Endothelial cell of umbilical vein (primary cell): ENCODE measurements at regions not wholly inside any gene's neighbourhood (a gene's known extent, or its start where the extent isn't known, plus 50 kb on each side); places are given as distances from the start of the nearest gene placed in this dataset.

Experiments used
- BruUV-seq: library from RNA; stranded (reverse); fragments of 400-500 nt; replicated peaks from 2 replicates; lab custom pipeline; 2021; lab: Mats Ljungman, UMichigan
- CTCF ChIA-PET: fragments of 300-600, 350-600 bp; sonication (Branson Sonifier 250); formaldehyde crosslinking; loops from one replicate; lab custom pipeline; 2021; ENCODE audit warnings: antibody characterized with exemption, inconsistent platforms; lab: Charles Lee
- POLR2A ChIA-PET: fragments of 300-600, 350-600 bp; sonication (Branson Sonifier 250); formaldehyde crosslinking; loops from one replicate; lab custom pipeline; 2021; ENCODE audit warnings: antibody characterized with exemption, inconsistent platforms; lab: Charles Lee
- DNase-seq: peaks from one replicate; pipeline ENCODE4 v3.0.0-alpha.2; 2011; ENCODE audit warnings: low read depth, low spot score
- FAIRE-seq: peaks from 2 replicates; lab custom pipeline; 2011; peaks lifted over from hg19 to GRCh38; lab: Jason Lieb, UNC
- H2AFZ ChIP-seq: 2 replicates; pipeline ENCODE4 v1.6.0; 2012; ENCODE audit warnings: low read depth, low read length, control low read depth, inconsistent platforms
- H3K27ac ChIP-seq: 2 replicates; pipeline ENCODE4 v1.5.1; 2011; ENCODE audit warnings: low read depth, mild to moderate bottlenecking, control low read depth, low read length, moderate library complexity; ENCODE audit not compliant: insufficient read depth
- H3K27me3 ChIP-seq, 2 experiments: 2 replicates each; pipeline versions ENCODE4 v1.6.0 to v1.6.1; 2011; ENCODE audit warnings: low read length in 2 of 2, mixed read lengths in 1 of 2; ENCODE audit not compliant: control insufficient read depth in 2 of 2, insufficient read depth in 2 of 2
- H3K36me3 ChIP-seq, 2 experiments: 2 replicates in 1 of 2; 3 replicates in 1 of 2; pipeline ENCODE4 v1.5.1; 2011; ENCODE audit warnings: low read length in 2 of 2, mild to moderate bottlenecking in 1 of 2, moderate library complexity in 1 of 2; ENCODE audit not compliant: control insufficient read depth in 2 of 2, insufficient read depth in 2 of 2; ENCODE audit errors: extremely low read depth in 1 of 2
- H3K4me1 ChIP-seq: 3 replicates; pipeline ENCODE4 v1.5.1; 2011; ENCODE audit warnings: mild to moderate bottlenecking, low read length; ENCODE audit not compliant: control insufficient read depth, insufficient read depth; ENCODE audit errors: extremely low read depth
- H3K4me2 ChIP-seq: 2 replicates; pipeline ENCODE4 v1.6.1; 2011; ENCODE audit warnings: low read length, control low read depth, mixed read lengths; ENCODE audit not compliant: insufficient read depth
- H3K4me3 ChIP-seq, 3 experiments: fragments of 200-600 bp in 1 of 3; sonication (generic), shearing (Covaris generic) in 1 of 3; replicated peaks in 1 of 3; 2 replicates each; pipeline ENCODE4 v1.5.1; 2011 to 2016; ENCODE audit warnings: control low read depth in 3 of 3, low read length in 3 of 3, mild to moderate bottlenecking in 2 of 3, inconsistent platforms in 1 of 3, low read depth in 1 of 3, moderate library complexity in 1 of 3; ENCODE audit not compliant: insufficient read depth in 1 of 3
- H3K79me2 ChIP-seq: 2 replicates; pipeline ENCODE4 v1.6.0; 2012; ENCODE audit warnings: low read length, inconsistent platforms; ENCODE audit not compliant: control insufficient read depth, insufficient read depth
- H3K9ac ChIP-seq: replicated peaks from 2 replicates; pipeline ENCODE3; 2011; ENCODE audit warnings: low read length, control low read depth; ENCODE audit not compliant: insufficient read depth; ENCODE audit errors: extremely low read depth
- H3K9me1 ChIP-seq: replicated peaks from 3 replicates; pipeline ENCODE4 v1.6.0; 2011; ENCODE audit warnings: mild to moderate bottlenecking, low read length; ENCODE audit not compliant: control insufficient read depth, insufficient read depth; ENCODE audit errors: extremely low read depth
- H3K9me3 ChIP-seq: replicated peaks from 2 replicates; pipeline ENCODE4 v1.5.1; 2012; ENCODE audit warnings: low read length, inconsistent platforms; ENCODE audit not compliant: control insufficient read depth, insufficient read depth
- H4K20me1 ChIP-seq: replicated peaks from 2 replicates; pipeline ENCODE3; 2011; ENCODE audit warnings: mild to moderate bottlenecking, low read length; ENCODE audit not compliant: control insufficient read depth, insufficient read depth; ENCODE audit errors: extremely low read depth
- EZH2 ChIP-seq: IDR thresholded peaks from 2 replicates; pipeline ENCODE4 v1.6.1; 2012; ENCODE audit warnings: borderline replicate concordance, low read depth, mild to moderate bottlenecking, moderate library complexity, low read length, inconsistent platforms; ENCODE audit not compliant: severe bottlenecking
- FOS ChIP-seq: IDR thresholded peaks from 2 replicates; pipeline ENCODE4 v1.6.1; 2011; ENCODE audit warnings: mild to moderate bottlenecking, low read length, moderate library complexity, borderline replicate concordance; ENCODE audit not compliant: insufficient read depth
- GATA2 ChIP-seq: IDR thresholded peaks from 2 replicates; pipeline ENCODE4 v1.7.0; 2011; ENCODE audit warnings: low read depth, mild to moderate bottlenecking, moderate library complexity, mixed read lengths, low read length; ENCODE audit not compliant: insufficient read length, insufficient read depth
- JUN ChIP-seq: IDR thresholded peaks from 2 replicates; pipeline ENCODE4 v1.6.1; 2011; ENCODE audit warnings: borderline replicate concordance, low read depth; ENCODE audit not compliant: insufficient read length, insufficient read depth
- MAX ChIP-seq: IDR thresholded peaks from 2 replicates; pipeline ENCODE4 v1.6.1; 2011; ENCODE audit not compliant: insufficient read depth, insufficient read length
- MYC ChIP-seq: IDR thresholded peaks from one replicate; pipeline ENCODE4 v1.6.1; 2011; ENCODE audit warnings: mild to moderate bottlenecking, low read depth, low read length
- POLR2A ChIP-seq: IDR thresholded peaks from 2 replicates; pipeline ENCODE4 v1.6.1; 2012; ENCODE audit warnings: low read depth, mild to moderate bottlenecking, control low read depth, low read length
- POLR2AphosphoS5 ChIP-seq: IDR thresholded peaks from 2 replicates; pipeline ENCODE4 v1.6.1; 2012; ENCODE audit warnings: low read depth, mild to moderate bottlenecking, control low read depth, low read length, moderate library complexity; ENCODE audit not compliant: insufficient read depth
- dilution Hi-C: fragments of 300-500 bp; cut with MboI; formaldehyde crosslinking; loops from one replicate; pipeline ENCODE4 v1.15.0; 2019; ENCODE audit warnings: low sequenced_read_pairs; ENCODE audit not compliant: extremely low pct_ligation_motif_present
- intact Hi-C: fragments of 100-400 bp; cut with micrococcal nuclease; formaldehyde crosslinking; loops from one replicate; pipeline ENCODE4 v1.10.0; 2022
- TF ChIP-seq, protein P1 (sequence below), 2 donors: IDR thresholded peaks; 1 replicate in 1 of 2; 2 replicates in 1 of 2; pipeline ENCODE4 v1.5.1; 2011; ENCODE audit warnings: low read length in 2 of 2, mild to moderate bottlenecking in 2 of 2, moderate library complexity in 2 of 2, control low read depth in 1 of 2, inconsistent platforms in 1 of 2, low read depth in 1 of 2; ENCODE audit not compliant: insufficient read depth in 1 of 2; ENCODE audit errors: extremely low read depth in 1 of 2

GRCh38 chr20:48364688-48365421, 462.9 kb downstream of the PREX1 start:
- H3K27ac ChIP-seq: no peak overlapping the region
- no peaks in the 10 kb centered on the region for H3K9me1 ChIP-seq
- dilution Hi-C loops (no loop called here), intact Hi-C loops (no loop called here)
- TF ChIP-seq GATA2 (no peak), POLR2A (no peak), MAX (no peak), JUN (no peak), MYC (no peak), POLR2AphosphoS5 (no peak), EZH2 (no peak), FOS (no peak)
- TF ChIP-seq, protein P1, sequence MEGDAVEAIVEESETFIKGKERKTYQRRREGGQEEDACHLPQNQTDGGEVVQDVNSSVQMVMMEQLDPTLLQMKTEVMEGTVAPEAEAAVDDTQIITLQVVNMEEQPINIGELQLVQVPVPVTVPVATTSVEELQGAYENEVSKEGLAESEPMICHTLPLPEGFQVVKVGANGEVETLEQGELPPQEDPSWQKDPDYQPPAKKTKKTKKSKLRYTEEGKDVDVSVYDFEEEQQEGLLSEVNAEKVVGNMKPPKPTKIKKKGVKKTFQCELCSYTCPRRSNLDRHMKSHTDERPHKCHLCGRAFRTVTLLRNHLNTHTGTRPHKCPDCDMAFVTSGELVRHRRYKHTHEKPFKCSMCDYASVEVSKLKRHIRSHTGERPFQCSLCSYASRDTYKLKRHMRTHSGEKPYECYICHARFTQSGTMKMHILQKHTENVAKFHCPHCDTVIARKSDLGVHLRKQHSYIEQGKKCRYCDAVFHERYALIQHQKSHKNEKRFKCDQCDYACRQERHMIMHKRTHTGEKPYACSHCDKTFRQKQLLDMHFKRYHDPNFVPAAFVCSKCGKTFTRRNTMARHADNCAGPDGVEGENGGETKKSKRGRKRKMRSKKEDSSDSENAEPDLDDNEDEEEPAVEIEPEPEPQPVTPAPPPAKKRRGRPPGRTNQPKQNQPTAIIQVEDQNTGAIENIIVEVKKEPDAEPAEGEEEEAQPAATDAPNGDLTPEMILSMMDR (IDR thresholded peaks at IDR 0.05; ENCODE audit: extremely low read depth in 1 of 2, insufficient read depth in 1 of 2, low read depth in 1 of 2, low read length in 2 of 2): no peak
- H3K9me3 ChIP-seq: no peaks in the 10 kb centered on the region
- no peak overlapping the region for H2AFZ ChIP-seq
- DNase-seq (no peak), FAIRE-seq (no peak)
- ChIA-PET CTCF (no interaction called here), POLR2A (no interaction called here)
- H4K20me1 ChIP-seq: no peaks in the 10 kb centered on the region
- H3K36me3 ChIP-seq: no peaks in the 10 kb centered on the region
- H3K4me2 ChIP-seq: no peak overlapping the region
- peaks cover 9 to 13% of the 10 kb centered on the region in 2 experiments for H3K27me3 ChIP-seq
- no peak overlapping the region for H3K9ac ChIP-seq
- H3K4me3 ChIP-seq: no peak overlapping the region
- no peaks in the 10 kb centered on the region for H3K4me1 ChIP-seq
- H3K79me2 ChIP-seq: no peaks in the 10 kb centered on the region
- BruUV-seq: no TSS peak
